T-cell (primary cell): ENCODE measurements at regions not wholly inside any gene's neighbourhood (a gene's known extent, or its start where the extent isn't known, plus 50 kb on each side); places are given as distances from the start of the nearest gene placed in this dataset.

Experiments
- ATAC-seq, 4 experiments: fragments of 200-7000 bp in 3 of 4; fragments of 150-1000 bp in 1 of 4; cut with Tn5 transposase; replicated peaks in 1 of 4; 1 replicate in 3 of 4; 2 replicates in 1 of 4; pipeline ENCODE4 v1.10.0; 2021; ENCODE audit warnings: moderate library complexity in 3 of 4, mild to moderate bottlenecking in 2 of 4, moderate number of reproducible peaks in 1 of 4
- CTCF ChIA-PET, 2 donors: fragments of 300-600 bp; sonication (Branson Sonifier 250); formaldehyde crosslinking; loops; one replicate each; lab custom pipeline; 2022; ENCODE audit warnings: antibody characterized with exemption in 2 of 2; lab: Charles Lee
- POLR2A ChIA-PET, 2 donors: fragments of 300-600 bp; sonication (Branson Sonifier 250); formaldehyde crosslinking; loops; one replicate each; lab custom pipeline; 2022; ENCODE audit warnings: antibody characterized with exemption in 2 of 2; lab: Charles Lee
- DNase-seq, 35 experiments: peaks; one replicate each; pipeline versions ENCODE4 v3.0.0 to v3.0.0-alpha.2; 2013 to 2023
- H3K27ac ChIP-seq: one replicate; pipeline ENCODE4 v1.5.1; 2013; ENCODE audit warnings: low read length
- H3K27me3 ChIP-seq, 2 experiments: replicated peaks in 1 of 2; 1 replicate in 1 of 2; 2 replicates in 1 of 2; pipeline versions ENCODE4 v1.6.1 to v1.7.0; 2013; ENCODE audit warnings: low read length in 1 of 2, mixed read lengths in 1 of 2; ENCODE audit not compliant: control insufficient read depth in 2 of 2, insufficient read depth in 2 of 2; ENCODE audit errors: extremely low read depth in 1 of 2
- H3K36me3 ChIP-seq, 2 donors: 1 replicate in 1 of 2; 2 replicates in 1 of 2; pipeline versions ENCODE4 v1.6.1 to v1.7.0; 2013; ENCODE audit warnings: low read length in 1 of 2; ENCODE audit not compliant: control insufficient read depth in 2 of 2, insufficient read depth in 1 of 2; ENCODE audit errors: extremely low read depth in 1 of 2
- H3K4me1 ChIP-seq, 2 experiments: 1 replicate in 1 of 2; 2 replicates in 1 of 2; pipeline versions ENCODE4 v1.6.1 to v1.7.0; 2013; ENCODE audit warnings: low read length in 2 of 2, mixed read lengths in 1 of 2; ENCODE audit not compliant: insufficient read depth in 2 of 2, control insufficient read depth in 1 of 2; ENCODE audit errors: extremely low read depth in 1 of 2
- H3K4me3 ChIP-seq, 2 donors: 1 replicate in 1 of 2; 2 replicates in 1 of 2; pipeline versions ENCODE4 v1.5.1 to v1.7.0; 2013; ENCODE audit warnings: mild to moderate bottlenecking in 2 of 2, low read length in 1 of 2, moderate library complexity in 1 of 2; ENCODE audit not compliant: control insufficient read depth in 1 of 2; ENCODE audit errors: extremely low read depth in 1 of 2
- H3K9me3 ChIP-seq: 2 replicates; pipeline ENCODE4 v1.7.0; 2013
- H3K27ac Mint-ChIP-seq, 2 donors: one replicate each; pipeline ENCODE4 v1.8.0; 2020 to 2021; ENCODE audit warnings: mild to moderate bottlenecking in 2 of 2, mixed read lengths in 2 of 2
- H3K27me3 Mint-ChIP-seq, 2 donors: one replicate each; pipeline ENCODE4 v1.8.0; 2021 to 2022; ENCODE audit warnings: mixed read lengths in 2 of 2
- H3K36me3 Mint-ChIP-seq: one replicate; pipeline ENCODE4 v1.8.0; 2021; ENCODE audit warnings: mixed read lengths
- H3K4me1 Mint-ChIP-seq, 3 donors: one replicate each; pipeline ENCODE4 v1.8.0; 2020 to 2022; ENCODE audit warnings: mixed read lengths in 3 of 3, mild to moderate bottlenecking in 1 of 3
- H3K4me3 Mint-ChIP-seq, 3 donors: one replicate each; pipeline ENCODE4 v1.8.0; 2020 to 2022; ENCODE audit warnings: mild to moderate bottlenecking in 3 of 3, mixed read lengths in 3 of 3, moderate library complexity in 3 of 3
- H3K9me3 Mint-ChIP-seq, 3 donors: one replicate each; pipeline ENCODE4 v1.8.0; 2020 to 2022; ENCODE audit warnings: mixed read lengths in 3 of 3
- whole genome bisulfite sequencing: methylation state at CpG from one replicate; pipeline ENCODE4 v1.1.5; 2013; ENCODE audit warnings: missing lambda C conversion rate; ENCODE audit not compliant: insufficient coverage; 5-methylcytosine and 5-hydroxymethylcytosine counted together

DNA sequence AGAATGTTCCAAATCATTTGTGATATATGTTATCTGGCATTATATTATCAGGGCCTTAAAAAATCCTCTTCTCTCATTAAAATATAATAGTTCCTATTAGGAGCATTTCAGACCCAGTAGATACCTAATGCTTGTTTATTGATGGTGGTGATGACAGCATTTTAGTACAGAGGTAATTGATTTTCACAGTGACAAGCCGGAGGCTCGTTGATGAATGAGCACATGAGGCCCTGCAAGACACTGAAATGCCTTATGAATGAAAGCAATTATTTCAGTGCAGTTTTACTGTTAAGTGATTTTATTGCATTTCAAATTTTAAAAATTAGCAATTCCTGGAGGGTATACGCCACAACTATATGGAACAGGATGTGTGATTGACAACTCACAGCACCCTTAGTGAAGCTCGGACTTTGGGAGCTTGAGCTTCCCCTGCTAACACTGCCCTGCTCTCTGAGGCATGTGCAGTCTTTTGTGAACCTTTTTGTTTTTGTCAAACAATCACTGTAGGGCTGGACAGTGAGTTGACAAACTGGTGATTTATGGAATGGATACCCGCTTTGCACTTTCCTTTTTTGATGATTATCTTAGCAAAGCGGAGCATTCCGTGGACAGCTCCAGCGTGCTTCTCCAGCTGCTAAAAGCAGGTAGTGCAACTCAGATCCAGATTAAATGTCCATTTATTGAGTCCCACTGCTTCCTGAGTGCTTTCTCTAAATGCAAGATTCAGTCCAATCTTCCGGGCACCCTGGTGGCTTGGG is 187.0 kb upstream of the ATP10A start:
- DNase-seq (no peak), ATAC-seq (no peak)
- H3K27ac ChIP-seq = no peak overlapping the region
- no peak overlapping the region for H3K4me3 Mint-ChIP-seq
- ChIA-PET POLR2A (no interaction called here), CTCF (no interaction called here)
- no peaks in the 10 kb centered on the region for H3K36me3 Mint-ChIP-seq
- no peaks in the 10 kb centered on the region for H3K36me3 ChIP-seq
- WGBS = 67% methylated on average over 6 of the region's 9 CpGs
- no peaks in the 10 kb centered on the region for H3K4me1 ChIP-seq
- peaks cover 24 to 26% of the 10 kb centered on the region in 2 donors for H3K27me3 Mint-ChIP-seq
- no peak overlapping the region for H3K27ac Mint-ChIP-seq
- no peak overlapping the region for H3K4me3 ChIP-seq
- H3K4me1 Mint-ChIP-seq = no peaks in the 10 kb centered on the region
- H3K9me3 Mint-ChIP-seq = no peaks in the 10 kb centered on the region
- H3K27me3 ChIP-seq = peaks cover 0 to 16% of the 10 kb centered on the region in 2 experiments
- no peaks in the 10 kb centered on the region for H3K9me3 ChIP-seq

DNA sequence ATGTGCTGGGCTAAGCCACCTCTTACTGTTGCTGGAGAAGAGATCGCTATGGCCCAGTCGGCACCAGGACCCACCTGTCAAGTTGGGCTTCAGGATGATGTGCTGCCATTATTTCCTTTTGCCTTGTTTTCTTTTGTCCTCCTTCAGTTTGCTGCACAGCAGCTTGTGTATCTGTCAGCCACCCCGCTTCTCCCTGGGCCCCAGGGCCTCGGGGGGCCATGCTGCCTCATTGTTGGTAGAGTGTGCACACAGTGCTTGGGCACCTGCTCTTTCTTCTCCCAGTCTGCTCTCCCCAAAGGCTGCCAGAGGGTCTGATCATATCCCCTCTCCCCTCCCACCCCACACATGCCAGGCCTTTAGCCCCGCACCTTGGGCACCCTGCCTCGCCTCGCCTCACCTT is 185.5 kb upstream of the ATP10A start:
- ATAC-seq (no peak), DNase-seq (no peak)
- Mint-ChIP-seq H3K9me3 (no peaks in the 10 kb centered on the region), H3K27ac (no peak overlapping the region), H3K4me3 (no peak overlapping the region), H3K36me3 (no peaks in the 10 kb centered on the region), H3K4me1 (no peaks in the 10 kb centered on the region), H3K27me3 (peaks cover 28 to 29% of the 10 kb centered on the region in 2 donors)
- H3K27ac ChIP-seq = no peak overlapping the region
- POLR2A ChIA-PET = no interaction called here
- H3K9me3 ChIP-seq = no peaks in the 10 kb centered on the region
- WGBS = 76% methylated on average over 4 of the region's 7 CpGs
- CTCF ChIA-PET = no interaction called here
- peaks cover 0 to 11% of the 10 kb centered on the region in 2 experiments for H3K27me3 ChIP-seq
- no peak overlapping the region for H3K4me3 ChIP-seq
- H3K4me1 ChIP-seq = no peaks in the 10 kb centered on the region
- no peaks in the 10 kb centered on the region for H3K36me3 ChIP-seq

- Mint-ChIP-seq H3K4me3 (no peak overlapping the region), H3K4me1 (no peaks in the 10 kb centered on the region), H3K9me3 (no peaks in the 10 kb centered on the region), H3K36me3 (no peaks in the 10 kb centered on the region), H3K27me3 (peaks cover 31 to 49% of the 10 kb centered on the region in 2 donors), H3K27ac (no peak overlapping the region)
- Histone ChIP-seq H3K4me3 (no peak overlapping the region), H3K27me3 (peaks cover 0 to 11% of the 10 kb centered on the region in 2 experiments), H3K9me3 (no peaks in the 10 kb centered on the region), H3K4me1 (no peaks in the 10 kb centered on the region), H3K27ac (no peak overlapping the region), H3K36me3 (no peaks in the 10 kb centered on the region)
- WGBS = 83% methylated on average over 2 of the region's 2 CpGs
- ChIA-PET CTCF (no interaction called here), POLR2A (no interaction called here)
- DNase-seq (no peak), ATAC-seq (no peak)
Measured at GRCh38 chr15:26045516-26045915, 182.4 kb upstream of the ATP10A start.

DNA sequence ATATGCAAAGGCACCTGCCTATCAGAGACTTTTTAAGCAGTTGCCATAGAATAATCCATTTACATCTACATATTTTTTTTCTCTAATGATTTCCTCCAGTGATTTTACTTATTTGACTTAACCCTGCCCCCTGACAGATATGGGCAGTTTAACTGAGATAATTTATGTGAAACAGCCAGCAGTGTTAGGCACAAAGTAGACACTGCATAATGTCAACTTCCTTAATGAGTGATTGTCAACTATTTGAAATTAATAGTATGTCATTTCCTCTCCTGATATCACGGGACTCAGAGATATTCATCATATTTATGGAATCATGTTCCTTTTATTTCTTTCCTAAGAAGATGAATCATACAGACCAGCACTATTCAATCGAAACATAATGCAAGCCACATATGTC is 179.9 kb upstream of the ATP10A start:
- Mint-ChIP-seq H3K27me3 (peaks cover 40 to 60% of the 10 kb centered on the region in 2 donors), H3K36me3 (no peaks in the 10 kb centered on the region), H3K4me3 (no peak overlapping the region), H3K9me3 (no peaks in the 10 kb centered on the region), H3K27ac (no peak overlapping the region), H3K4me1 (no peaks in the 10 kb centered on the region)
- no peaks in the 10 kb centered on the region for H3K9me3 ChIP-seq
- ChIA-PET CTCF (no interaction called here), POLR2A (no interaction called here)
- H3K4me3 ChIP-seq = no peak overlapping the region
- no peaks in the 10 kb centered on the region for H3K4me1 ChIP-seq
- DNase-seq (no peak), ATAC-seq (no peak)
- WGBS = no CpG with 5 or more reads among the region's 2 CpGs
- no peaks in the 10 kb centered on the region for H3K36me3 ChIP-seq
- H3K27ac ChIP-seq = no peak overlapping the region
- peaks cover 0 to 19% of the 10 kb centered on the region in 2 experiments for H3K27me3 ChIP-seq

GRCh38 chr15:26038693-26039092 is 175.6 kb upstream of the ATP10A start:
- no peaks in the 10 kb centered on the region for H3K36me3 ChIP-seq
- no peak overlapping the region for H3K27ac ChIP-seq
- no peaks in the 10 kb centered on the region for H3K9me3 Mint-ChIP-seq
- DNase-seq (no peak), ATAC-seq (no peak)
- no peak overlapping the region for H3K4me3 ChIP-seq
- H3K27ac Mint-ChIP-seq = no peak overlapping the region
- H3K27me3 ChIP-seq = peaks cover 0 to 8% of the 10 kb centered on the region in 2 experiments
- no peaks in the 10 kb centered on the region for H3K9me3 ChIP-seq
- ChIA-PET CTCF (no interaction called here), POLR2A (no interaction called here)
- no peaks in the 10 kb centered on the region for H3K4me1 ChIP-seq
- whole genome bisulfite sequencing = 59% methylated on average over 5 of the region's 6 CpGs
- H3K4me3 Mint-ChIP-seq = no peak overlapping the region
- no peaks in the 10 kb centered on the region for H3K4me1 Mint-ChIP-seq
- peaks cover 25 to 46% of the 10 kb centered on the region in 2 donors for H3K27me3 Mint-ChIP-seq
- no peaks in the 10 kb centered on the region for H3K36me3 Mint-ChIP-seq

DNA sequence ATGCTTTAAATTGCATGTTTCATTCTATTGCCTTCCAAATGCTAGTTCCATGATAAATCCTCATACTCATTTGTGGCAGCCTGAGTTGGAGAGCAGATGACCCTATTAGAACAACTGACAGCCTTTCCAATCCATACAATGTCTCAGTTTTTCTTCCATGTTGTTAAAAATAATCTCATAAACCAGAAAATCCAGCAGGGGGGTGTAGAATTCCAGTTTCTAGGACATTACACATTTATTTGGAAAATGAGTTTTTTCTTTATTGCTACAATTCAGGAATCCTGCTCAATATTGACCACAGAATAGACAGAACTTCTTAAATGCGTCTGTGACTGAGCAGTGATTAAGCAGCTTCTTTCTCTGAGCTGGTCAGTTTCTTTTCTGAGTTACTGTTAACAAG is 174.2 kb upstream of the ATP10A start:
- ChIA-PET CTCF (no interaction called here), POLR2A (no interaction called here)
- DNase-seq (no peak), ATAC-seq (no peak)
- Histone ChIP-seq H3K27me3 (peaks cover 2 to 12% of the 10 kb centered on the region in 2 experiments), H3K27ac (no peak overlapping the region), H3K4me1 (no peaks in the 10 kb centered on the region), H3K9me3 (no peaks in the 10 kb centered on the region), H3K36me3 (no peaks in the 10 kb centered on the region), H3K4me3 (no peak overlapping the region)
- H3K27me3 Mint-ChIP-seq = peaks cover 21 to 37% of the 10 kb centered on the region in 2 donors
- H3K4me1 Mint-ChIP-seq = no peaks in the 10 kb centered on the region
- H3K36me3 Mint-ChIP-seq = no peaks in the 10 kb centered on the region
- no peak overlapping the region for H3K4me3 Mint-ChIP-seq
- H3K9me3 Mint-ChIP-seq = no peaks in the 10 kb centered on the region
- 60% methylated on average over 1 of the region's 1 CpG for WGBS
- H3K27ac Mint-ChIP-seq = no peak overlapping the region
